HepG2 (cell line): ENCODE measurements at regions not wholly inside any gene's neighbourhood (a gene's known extent, or its start where the extent isn't known, plus 50 kb on each side); places are given as distances from the start of the nearest gene placed in this dataset.

Experiments used
- ATAC-seq: fragments of 200-7000 bp; cut with Tn5 transposase; 3 replicates; pipeline ENCODE4 v1.9.1; 2020; ENCODE audit warnings: mild to moderate bottlenecking, moderate library complexity
- BruUV-seq: library from RNA; stranded (reverse); fragments of 400-500 nt; replicated peaks from 2 replicates; lab custom pipeline; 2021; lab: Mats Ljungman, UMichigan
- CTCF ChIA-PET: fragments of 300-600 bp; formaldehyde crosslinking; extraction: SDS; loops from one replicate; lab custom pipeline; 2021; ENCODE audit warnings: low total read pairs, inconsistent platforms, low intra/inter-chr PET ratio; lab: Yijun Ruan, JAX
- POLR2A ChIA-PET: fragments of 350-600 bp; sonication (Branson Sonifier 250); formaldehyde crosslinking; loops from one replicate; lab custom pipeline; 2020; ENCODE audit warnings: antibody characterized with exemption, inconsistent platforms; lab: Yijun Ruan, JAX
- DNase-seq: peaks from one replicate; pipeline ENCODE4 v3.0.0-alpha.2; 2015; ENCODE audit warnings: low spot score
- FAIRE-seq: peaks from 3 replicates; lab custom pipeline; 2011; peaks lifted over from hg19 to GRCh38; lab: Jason Lieb, UNC
- H2AFZ ChIP-seq: one replicate; pipeline ENCODE4 v1.6.1; 2011; ENCODE audit warnings: low read length, inconsistent platforms
- H3K27ac ChIP-seq: fragments of 300-600 bp; 3 replicates; pipeline ENCODE4 v1.8.0; 2011; ENCODE audit warnings: mixed run types, mild to moderate bottlenecking, mixed read lengths, low read length, inconsistent platforms; ENCODE audit not compliant: insufficient read depth; ENCODE audit errors: extremely low read length
- H3K27me3 ChIP-seq, 2 experiments: fragments of 200-600 bp in 1 of 2; 2 replicates in 1 of 2; 3 replicates in 1 of 2; pipeline versions ENCODE4 v1.6.0 to v1.8.0; 2011; ENCODE audit warnings: low read length in 2 of 2, mild to moderate bottlenecking in 2 of 2, moderate library complexity in 2 of 2, inconsistent platforms in 1 of 2; ENCODE audit not compliant: insufficient read depth in 2 of 2, control insufficient read depth in 1 of 2
- H3K36me3 ChIP-seq, 2 experiments: fragments of 200-600 bp in 1 of 2; replicated peaks in 1 of 2; 2 replicates in 1 of 2; 3 replicates in 1 of 2; pipeline versions ENCODE4 v1.5.1 to v1.8.0; 2011; ENCODE audit warnings: low read length in 2 of 2, inconsistent platforms in 1 of 2; ENCODE audit not compliant: insufficient read depth in 2 of 2, control insufficient read depth in 1 of 2
- H3K4me1 ChIP-seq: 2 replicates; pipeline ENCODE4 v1.5.1; 2012; ENCODE audit warnings: low read length, inconsistent platforms; ENCODE audit not compliant: insufficient read depth
- H3K4me2 ChIP-seq: 2 replicates; pipeline ENCODE4 v1.6.0; 2011; ENCODE audit warnings: low read depth, low read length, inconsistent platforms
- H3K4me3 ChIP-seq, 3 experiments: fragments of 200-600 bp in 1 of 3; sonication (generic), shearing (Covaris generic) in 1 of 3; replicated peaks in 1 of 3; 2 replicates each; pipeline ENCODE4 v1.5.1; 2011 to 2016; ENCODE audit warnings: low read length in 3 of 3, inconsistent platforms in 2 of 3, low read depth in 2 of 3, mild to moderate bottlenecking in 2 of 3, control low read depth in 1 of 3, mixed read lengths in 1 of 3; ENCODE audit not compliant: insufficient read depth in 1 of 3
- H3K79me2 ChIP-seq: one replicate; pipeline ENCODE4 v1.6.1; 2011; ENCODE audit warnings: low read length, inconsistent platforms; ENCODE audit not compliant: insufficient read depth
- H3K9ac ChIP-seq: 2 replicates; pipeline ENCODE4 v1.6.0; 2011; ENCODE audit warnings: mild to moderate bottlenecking, low read depth, low read length, inconsistent platforms; ENCODE audit not compliant: insufficient read depth
- H3K9me3 ChIP-seq: 2 replicates; pipeline ENCODE4 v1.5.1; 2012; ENCODE audit warnings: mild to moderate bottlenecking, low read length
- H4K20me1 ChIP-seq: 2 replicates; pipeline ENCODE4 v1.6.0; 2011; ENCODE audit warnings: inconsistent platforms, mild to moderate bottlenecking, low read length, moderate library complexity; ENCODE audit not compliant: insufficient read depth
- HDAC6 ChIP-seq: fragments of 200-600 bp; sonication (generic); IDR thresholded peaks from 2 replicates; pipeline ENCODE4 v1.7.0; 2017; ENCODE audit warnings: mild to moderate bottlenecking, antibody characterized with exemption, low read length, low read depth
- HIVEP1 ChIP-seq: sonication (generic); formaldehyde crosslinking; IDR thresholded peaks from 2 replicates; pipeline ENCODE4 v1.4.0; 2020; ENCODE audit warnings: mild to moderate bottlenecking, missing genetic modification reagents
- ZNF563 ChIP-seq: sonication (generic); formaldehyde crosslinking; IDR thresholded peaks from 2 replicates; pipeline ENCODE4 v1.8.0; 2022; ENCODE audit warnings: mild to moderate bottlenecking, moderate library complexity, missing genetic modification reagents
- ZNF614 ChIP-seq: IDR thresholded peaks from 2 replicates; pipeline ENCODE4 v1.6.1; 2018; ENCODE audit warnings: missing biosample characterization, missing genetic modification reagents, inconsistent platforms, borderline replicate concordance
- WGBS: methylation state at CpG from one replicate; pipeline ENCODE4 v1.1.6; 2017; ENCODE audit warnings: low lambda C conversion rate; 5-methylcytosine and 5-hydroxymethylcytosine counted together
- in situ Hi-C: cut with HindIII; loops from 2 replicates; pipeline ENCODE4 v1.10.0; 2017; ENCODE audit warnings: low pct_unique_long_range_greater_than_20kb; ENCODE audit not compliant: extremely low pct_ligation_motif_present
- intact Hi-C: fragments of 100-400 bp; cut with micrococcal nuclease; formaldehyde crosslinking; loops from one replicate; pipeline ENCODE4 v1.10.0; 2022; ENCODE audit not compliant: unreplicated experiment
- TF ChIP-seq, protein P1 (sequence below), 2 experiments: fragments of 450-650 bp in 1 of 2; sonication (generic) in 1 of 2; formaldehyde crosslinking in 1 of 2; IDR thresholded peaks; 2 replicates each; pipeline versions ENCODE4 v1.6.1 to v1.8.0; 2016 to 2022; ENCODE audit warnings: antibody characterized with exemption in 1 of 2, mild to moderate bottlenecking in 1 of 2, missing genetic modification reagents in 1 of 2

GRCh38 chr17:72302735-72303134 is 181.9 kb downstream of the SOX9 start:
- POLR2A ChIA-PET = no interaction called here
- CTCF ChIA-PET = no interaction called here
- Histone ChIP-seq H3K27me3 (peaks cover 4% of the 10 kb centered on the region in 2 experiments; a peak in 4 of 5 replicates), H3K36me3 (no peaks in the 10 kb centered on the region), H3K79me2 (no peaks in the 10 kb centered on the region), H3K4me2 (no peak overlapping the region), H3K4me1 (peaks cover 47% of the 10 kb centered on the region), H4K20me1 (no peaks in the 10 kb centered on the region), H3K9ac (no peak overlapping the region), H3K4me3 (no peak overlapping the region), H3K27ac (no peak overlapping the region), H2AFZ (no peak overlapping the region), H3K9me3 (no peaks in the 10 kb centered on the region)
- FAIRE-seq = no peak
- DNase-seq = no peak
- WGBS = 61% methylated on average over 4 of the region's 4 CpGs
- intact Hi-C loops = loop anchor here (5.0 to 10.0 kb wide), 2 partner anchors 118 to 175 kb away; no protein-coding TSS in a partner anchor
- BruUV-seq = no TSS peak
- no peak for ATAC-seq
- in situ Hi-C loops = no loop called here
- TF ChIP-seq ZNF563 (CRISPR knock-in tag) (no peak), ZNF614 (no peak), HIVEP1 (CRISPR knock-in tag) (no peak), HDAC6 (no peak)
- TF ChIP-seq, protein P1, sequence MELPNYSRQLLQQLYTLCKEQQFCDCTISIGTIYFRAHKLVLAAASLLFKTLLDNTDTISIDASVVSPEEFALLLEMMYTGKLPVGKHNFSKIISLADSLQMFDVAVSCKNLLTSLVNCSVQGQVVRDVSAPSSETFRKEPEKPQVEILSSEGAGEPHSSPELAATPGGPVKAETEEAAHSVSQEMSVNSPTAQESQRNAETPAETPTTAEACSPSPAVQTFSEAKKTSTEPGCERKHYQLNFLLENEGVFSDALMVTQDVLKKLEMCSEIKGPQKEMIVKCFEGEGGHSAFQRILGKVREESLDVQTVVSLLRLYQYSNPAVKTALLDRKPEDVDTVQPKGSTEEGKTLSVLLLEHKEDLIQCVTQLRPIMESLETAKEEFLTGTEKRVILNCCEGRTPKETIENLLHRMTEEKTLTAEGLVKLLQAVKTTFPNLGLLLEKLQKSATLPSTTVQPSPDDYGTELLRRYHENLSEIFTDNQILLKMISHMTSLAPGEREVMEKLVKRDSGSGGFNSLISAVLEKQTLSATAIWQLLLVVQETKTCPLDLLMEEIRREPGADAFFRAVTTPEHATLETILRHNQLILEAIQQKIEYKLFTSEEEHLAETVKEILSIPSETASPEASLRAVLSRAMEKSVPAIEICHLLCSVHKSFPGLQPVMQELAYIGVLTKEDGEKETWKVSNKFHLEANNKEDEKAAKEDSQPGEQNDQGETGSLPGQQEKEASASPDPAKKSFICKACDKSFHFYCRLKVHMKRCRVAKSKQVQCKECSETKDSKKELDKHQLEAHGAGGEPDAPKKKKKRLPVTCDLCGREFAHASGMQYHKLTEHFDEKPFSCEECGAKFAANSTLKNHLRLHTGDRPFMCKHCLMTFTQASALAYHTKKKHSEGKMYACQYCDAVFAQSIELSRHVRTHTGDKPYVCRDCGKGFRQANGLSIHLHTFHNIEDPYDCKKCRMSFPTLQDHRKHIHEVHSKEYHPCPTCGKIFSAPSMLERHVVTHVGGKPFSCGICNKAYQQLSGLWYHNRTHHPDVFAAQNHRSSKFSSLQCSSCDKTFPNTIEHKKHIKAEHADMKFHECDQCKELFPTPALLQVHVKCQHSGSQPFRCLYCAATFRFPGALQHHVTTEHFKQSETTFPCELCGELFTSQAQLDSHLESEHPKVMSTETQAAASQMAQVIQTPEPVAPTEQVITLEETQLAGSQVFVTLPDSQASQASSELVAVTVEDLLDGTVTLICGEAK (IDR thresholded peaks at IDR 0.05) = peak; percentile 50; the same call in 1 of the 2 replicates
- TF ChIP-seq, protein P1 (CRISPR knock-in tag; IDR thresholded peaks at IDR 0.05) = peak; percentile 94; the same call in 1 of the 2 replicates
